H9 (cell line): ENCODE measurements at regions not wholly inside any gene's neighbourhood (a gene's known extent, or its start where the extent isn't known, plus 50 kb on each side); places are given as distances from the start of the nearest gene placed in this dataset.

ENCODE experiments used
- DNase-seq: peaks from one replicate; pipeline ENCODE4 v3.0.0-alpha.2; 2017
- H2AFZ ChIP-seq: one replicate; pipeline ENCODE4 v1.6.1; 2013; ENCODE audit warnings: mild to moderate bottlenecking, low read length, control low read depth, moderate library complexity
- H2AK5ac ChIP-seq: 2 replicates; pipeline ENCODE4 v1.6.1; 2013; ENCODE audit warnings: low read length, control low read depth, mixed read lengths; ENCODE audit not compliant: insufficient read length
- H2BK120ac ChIP-seq: one replicate; pipeline ENCODE4 v1.6.1; 2013; ENCODE audit warnings: low read depth, mild to moderate bottlenecking, low read length, control low read depth, inconsistent platforms; ENCODE audit not compliant: poor library complexity, severe bottlenecking
- H2BK12ac ChIP-seq: 2 replicates; pipeline ENCODE4 v1.6.1; 2013; ENCODE audit warnings: low read length, control low read depth, mixed read lengths, low read depth; ENCODE audit not compliant: insufficient read length
- H2BK15ac ChIP-seq: 2 replicates; pipeline ENCODE4 v1.6.1; 2013; ENCODE audit warnings: low read depth, low read length, control low read depth
- H2BK20ac ChIP-seq: one replicate; pipeline ENCODE4 v1.6.1; 2013; ENCODE audit warnings: low read depth, mild to moderate bottlenecking, low read length, control low read depth, inconsistent platforms; ENCODE audit not compliant: poor library complexity, severe bottlenecking
- H2BK5ac ChIP-seq: 2 replicates; pipeline ENCODE4 v1.6.1; 2013; ENCODE audit warnings: low read length, control low read depth, mixed read lengths; ENCODE audit not compliant: insufficient read length
- H3K14ac ChIP-seq: 2 replicates; pipeline ENCODE4 v1.6.1; 2013; ENCODE audit warnings: low read length, control low read depth; ENCODE audit not compliant: insufficient read depth
- H3K18ac ChIP-seq: 2 replicates; pipeline ENCODE4 v1.6.1; 2013; ENCODE audit warnings: low read depth, mild to moderate bottlenecking, mixed read lengths, low read length, control low read depth; ENCODE audit not compliant: insufficient read length
- H3K23ac ChIP-seq: 2 replicates; pipeline ENCODE4 v1.6.1; 2013; ENCODE audit warnings: low read length, control low read depth, mixed read lengths, low read depth; ENCODE audit not compliant: insufficient read length
- H3K23me2 ChIP-seq: 2 replicates; pipeline ENCODE4 v1.6.1; 2013; ENCODE audit warnings: low read depth, mild to moderate bottlenecking, mixed read lengths, low read length, control low read depth; ENCODE audit not compliant: insufficient read length, poor library complexity, severe bottlenecking
- H3K27ac ChIP-seq: 2 replicates; pipeline ENCODE4 v1.5.1; 2013; ENCODE audit warnings: low read length, control low read depth, mixed read lengths, low read depth; ENCODE audit not compliant: insufficient read length
- H3K27me3 ChIP-seq: 2 replicates; pipeline ENCODE4 v1.6.1; 2013; ENCODE audit warnings: low read length, control low read depth, inconsistent platforms; ENCODE audit not compliant: insufficient read depth
- H3K4ac ChIP-seq: 2 replicates; pipeline ENCODE4 v1.6.1; 2013; ENCODE audit warnings: low read depth, mild to moderate bottlenecking, control low read depth, inconsistent platforms, low read length, moderate library complexity
- H3K4me1 ChIP-seq: 2 replicates; pipeline ENCODE4 v1.6.1; 2013; ENCODE audit warnings: low read length, control low read depth, inconsistent platforms; ENCODE audit not compliant: insufficient read depth
- H3K4me2 ChIP-seq: 2 replicates; pipeline ENCODE4 v1.6.1; 2013; ENCODE audit warnings: low read length, control low read depth, mixed read lengths; ENCODE audit not compliant: insufficient read length, insufficient read depth
- H3K56ac ChIP-seq: 2 replicates; pipeline ENCODE4 v1.6.1; 2013; ENCODE audit warnings: low read depth, mild to moderate bottlenecking, mixed read lengths, low read length, control low read depth; ENCODE audit not compliant: insufficient read length
- H3K79me1 ChIP-seq: 2 replicates; pipeline ENCODE4 v1.6.1; 2013; ENCODE audit warnings: low read depth, mild to moderate bottlenecking, moderate library complexity, low read length, control low read depth, inconsistent platforms; ENCODE audit not compliant: insufficient read depth, poor library complexity, severe bottlenecking
- H3K79me2 ChIP-seq: 2 replicates; pipeline ENCODE4 v1.6.1; 2013; ENCODE audit warnings: low read length, control low read depth, inconsistent platforms; ENCODE audit not compliant: insufficient read depth
- H3K9ac ChIP-seq: 2 replicates; pipeline ENCODE4 v1.6.1; 2013; ENCODE audit warnings: low read length, control low read depth, mixed read lengths; ENCODE audit not compliant: insufficient read length; ENCODE audit errors: extremely low read depth
- H3K9me3 ChIP-seq: one replicate; pipeline ENCODE4 v1.6.1; 2013; ENCODE audit warnings: low read depth, low read length, inconsistent platforms; ENCODE audit not compliant: control insufficient read depth
- H3T11ph ChIP-seq: one replicate; pipeline ENCODE4 v1.6.1; 2013; ENCODE audit warnings: mild to moderate bottlenecking, low read length, control low read depth, inconsistent platforms
- H4K20me1 ChIP-seq: one replicate; pipeline ENCODE4 v1.6.1; 2013; ENCODE audit not compliant: control insufficient read depth, insufficient read length, insufficient read depth
- H4K5ac ChIP-seq: 2 replicates; pipeline ENCODE4 v1.6.1; 2013; ENCODE audit warnings: low read depth, mild to moderate bottlenecking, mixed read lengths, low read length, control low read depth; ENCODE audit not compliant: insufficient read length
- H4K8ac ChIP-seq: replicated peaks from 2 replicates; pipeline ENCODE4 v1.6.1; 2013; ENCODE audit warnings: low read length, control low read depth, mixed read lengths, low read depth; ENCODE audit not compliant: insufficient read length
- H4K91ac ChIP-seq: 2 replicates; pipeline ENCODE4 v1.6.1; 2013; ENCODE audit warnings: low read depth, mild to moderate bottlenecking, moderate library complexity, mixed read lengths, low read length, control low read depth; ENCODE audit not compliant: insufficient read length
- H3K27ac Mint-ChIP-seq, 3 experiments: 2 replicates in 2 of 3; 3 replicates in 1 of 3; pipeline ENCODE4 v1.8.0; 2020 to 2021; ENCODE audit warnings: mixed read lengths in 3 of 3, mild to moderate bottlenecking in 1 of 3, moderate library complexity in 1 of 3
- H3K27me3 Mint-ChIP-seq: 2 replicates; pipeline ENCODE4 v1.8.0; 2021; ENCODE audit warnings: low read depth, mild to moderate bottlenecking, moderate library complexity, mixed read lengths
- H3K36me3 Mint-ChIP-seq, 3 experiments: 2 replicates in 2 of 3; 3 replicates in 1 of 3; pipeline ENCODE4 v1.8.0; 2020 to 2021; ENCODE audit warnings: low read depth in 3 of 3, mixed read lengths in 3 of 3; ENCODE audit not compliant: insufficient read depth in 1 of 3
- H3K4me1 Mint-ChIP-seq, 2 experiments: 2 replicates each; pipeline ENCODE4 v1.8.0; 2020; ENCODE audit warnings: mixed read lengths in 2 of 2
- H3K4me3 Mint-ChIP-seq, 2 experiments: 2 replicates in 1 of 2; 3 replicates in 1 of 2; pipeline ENCODE4 v1.8.0; 2020 to 2021; ENCODE audit warnings: mild to moderate bottlenecking in 2 of 2, mixed read lengths in 2 of 2, moderate library complexity in 1 of 2
- H3K9me3 Mint-ChIP-seq, 2 experiments: 2 replicates in 1 of 2; 3 replicates in 1 of 2; pipeline ENCODE4 v1.8.0; 2020; ENCODE audit warnings: mild to moderate bottlenecking in 2 of 2, mixed read lengths in 2 of 2, moderate library complexity in 1 of 2
- whole genome bisulfite sequencing: extraction: QIAGEN DNeasy Blood & Tissue Kit; methylation state at CpG from one replicate; pipeline ENCODE4 v1.1.7; 2013; ENCODE audit warnings: missing lambda C conversion rate, low lambda C conversion rate, mixed read lengths; ENCODE audit not compliant: insufficient read length; ENCODE audit errors: extremely low coverage; 5-methylcytosine and 5-hydroxymethylcytosine counted together
- TF ChIP-seq, protein P1 (sequence below): fragments of 200-600 bp; sonication (generic); conservative IDR thresholded peaks from 3 replicates; pipeline ENCODE4 v1.8.0; 2021; ENCODE audit warnings: antibody characterized with exemption, mild to moderate bottlenecking

DNA sequence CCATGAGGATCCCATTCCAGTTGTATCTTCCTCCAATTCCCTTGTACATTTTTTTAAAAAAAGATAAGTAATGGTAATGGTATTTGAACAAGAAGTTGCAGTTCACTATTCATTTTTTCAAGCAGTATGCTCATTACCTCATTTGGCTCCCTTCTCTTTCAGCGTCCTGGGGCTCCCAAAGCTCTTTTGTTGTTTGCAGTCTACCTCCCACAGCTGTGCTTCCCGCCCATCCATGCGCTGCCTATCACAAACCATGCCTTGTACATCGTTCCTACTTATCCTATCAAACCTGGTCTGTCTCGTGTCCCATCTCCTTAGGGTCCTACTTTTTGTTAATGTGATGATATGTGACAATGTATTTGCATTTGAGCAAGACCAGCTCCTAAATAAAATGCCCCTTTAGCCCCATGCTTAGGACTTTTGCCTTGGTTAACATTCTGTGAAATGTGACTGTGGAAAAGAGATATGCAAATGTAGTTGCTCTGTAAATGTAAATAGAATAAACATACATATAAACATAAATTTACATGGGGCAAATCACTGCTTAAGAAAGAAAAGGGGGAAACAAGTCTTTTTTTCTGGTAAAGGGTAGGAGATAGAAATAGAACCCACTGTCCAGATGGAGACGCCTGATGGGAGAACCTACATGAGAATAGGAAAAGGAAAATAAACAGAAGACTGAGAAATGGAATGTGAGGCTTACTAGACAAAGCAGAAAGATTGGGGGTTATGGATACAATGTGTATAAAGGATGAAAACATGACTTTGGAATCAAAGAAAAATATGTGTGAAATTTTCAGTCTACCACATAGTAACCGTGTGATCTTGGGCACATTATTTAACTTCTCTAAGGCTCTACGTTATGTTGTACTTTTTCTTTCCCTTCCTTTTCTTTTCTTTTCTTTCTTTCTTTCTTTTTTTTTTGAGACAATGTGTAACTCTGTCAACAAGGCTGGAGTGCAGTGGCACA is 59.8 kb upstream of the PLXNA2 start:
- Histone ChIP-seq H4K91ac (no peak overlapping the region), H4K5ac (no peak overlapping the region), H4K8ac (no peak overlapping the region), H3K23me2 (no peaks in the 10 kb centered on the region), H3K9me3 (no peaks in the 10 kb centered on the region), H3K79me1 (no peaks in the 10 kb centered on the region), H3K14ac (no peak overlapping the region), H3K9ac (no peak overlapping the region), H3K79me2 (no peaks in the 10 kb centered on the region), H3K27me3 (no peaks in the 10 kb centered on the region), H3K27ac (no peak overlapping the region), H2BK120ac (no peak overlapping the region), H2BK12ac (no peak overlapping the region), H2AK5ac (no peak overlapping the region), H2BK5ac (no peak overlapping the region), H2BK15ac (no peak overlapping the region), H2BK20ac (no peak overlapping the region), H3K23ac (no peak overlapping the region), H3K4me1 (no peaks in the 10 kb centered on the region), H3K4ac (no peak overlapping the region), H3K4me2 (no peak overlapping the region), H2AFZ (no peak overlapping the region), H3K18ac (no peak overlapping the region), H3K56ac (no peak overlapping the region), H4K20me1 (no peaks in the 10 kb centered on the region), H3T11ph (no peak overlapping the region)
- Mint-ChIP-seq H3K4me3 (no peak overlapping the region), H3K27ac (no peak overlapping the region), H3K27me3 (peaks cover 4% of the 10 kb centered on the region; the same call in 1 of the 2 replicates), H3K9me3 (no peaks in the 10 kb centered on the region; a peak in 1 of 5 replicates), H3K4me1 (peaks cover 8% of the 10 kb centered on the region in 2 experiments), H3K36me3 (no peaks in the 10 kb centered on the region)
- no CpG with 5 or more reads among the region's 8 CpGs for WGBS
- TF ChIP-seq, protein P1, sequence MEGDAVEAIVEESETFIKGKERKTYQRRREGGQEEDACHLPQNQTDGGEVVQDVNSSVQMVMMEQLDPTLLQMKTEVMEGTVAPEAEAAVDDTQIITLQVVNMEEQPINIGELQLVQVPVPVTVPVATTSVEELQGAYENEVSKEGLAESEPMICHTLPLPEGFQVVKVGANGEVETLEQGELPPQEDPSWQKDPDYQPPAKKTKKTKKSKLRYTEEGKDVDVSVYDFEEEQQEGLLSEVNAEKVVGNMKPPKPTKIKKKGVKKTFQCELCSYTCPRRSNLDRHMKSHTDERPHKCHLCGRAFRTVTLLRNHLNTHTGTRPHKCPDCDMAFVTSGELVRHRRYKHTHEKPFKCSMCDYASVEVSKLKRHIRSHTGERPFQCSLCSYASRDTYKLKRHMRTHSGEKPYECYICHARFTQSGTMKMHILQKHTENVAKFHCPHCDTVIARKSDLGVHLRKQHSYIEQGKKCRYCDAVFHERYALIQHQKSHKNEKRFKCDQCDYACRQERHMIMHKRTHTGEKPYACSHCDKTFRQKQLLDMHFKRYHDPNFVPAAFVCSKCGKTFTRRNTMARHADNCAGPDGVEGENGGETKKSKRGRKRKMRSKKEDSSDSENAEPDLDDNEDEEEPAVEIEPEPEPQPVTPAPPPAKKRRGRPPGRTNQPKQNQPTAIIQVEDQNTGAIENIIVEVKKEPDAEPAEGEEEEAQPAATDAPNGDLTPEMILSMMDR: no peak
- no peak for DNase-seq
